ENCODE measurements at regions not wholly inside any gene's neighbourhood (a gene's known extent, or its start where the extent isn't known, plus 50 kb on each side); places are given as distances from the start of the nearest gene placed in this dataset.
"Not testable (repeated sequence)": the region's sequence is repeated elsewhere in the genome, so short reads cannot be mapped to it uniquely, and the experiment has no call there.

GRCh38 chr4:112708772-112709171 is 71.8 kb downstream of the LARP7 start:
- DNase-seq (ENCODE audit: low spot score) = no peak

GRCh38 chr4:112714922-112715901 is 78.3 kb downstream of the LARP7 start:
- no peak for DNase-seq (ENCODE audit: low spot score)

- DNase-seq (ENCODE audit: low spot score) = no peak
Measured at GRCh38 chr4:112717856-112718255, 80.9 kb downstream of the LARP7 start.

GRCh38 chr4:112721627-112722026 is 84.7 kb downstream of the LARP7 start:
- no peak for DNase-seq (ENCODE audit: low spot score)

- no peak for DNase-seq (ENCODE audit: low spot score)
Measured at GRCh38 chr4:112726041-112726440, 89.1 kb downstream of the LARP7 start.

- not testable (repeated sequence) for DNase-seq (ENCODE audit: low spot score)
Measured at GRCh38 chr4:112727728-112728127, 90.8 kb downstream of the LARP7 start.

GRCh38 chr4:112731715-112732114 is 94.8 kb downstream of the LARP7 start:
- DNase-seq (ENCODE audit: low spot score) = no peak

- DNase-seq (ENCODE audit: low spot score) = no peak
Measured at GRCh38 chr4:112732142-112732541, 95.2 kb downstream of the LARP7 start.

GRCh38 chr4:112735474-112735951 is 98.6 kb downstream of the LARP7 start:
- DNase-seq (ENCODE audit: low spot score) = peak; percentile 10

GRCh38 chr4:112736718-112737135 is 99.8 kb downstream of the LARP7 start:
- DNase-seq (ENCODE audit: low spot score) = no peak

- no peak for DNase-seq (ENCODE audit: low spot score)
Measured at GRCh38 chr4:112739442-112739841, 102.5 kb downstream of the LARP7 start.

GRCh38 chr4:112747036-112747435 is 110.1 kb downstream of the LARP7 start:
- no peak for DNase-seq (ENCODE audit: low spot score)

GRCh38 chr4:112748352-112748878 is 111.5 kb downstream of the LARP7 start:
- DNase-seq (ENCODE audit: low spot score) = no peak

- not testable (repeated sequence) for DNase-seq (ENCODE audit: low spot score)
Measured at GRCh38 chr4:112750749-112751148, 113.8 kb downstream of the LARP7 start.

GRCh38 chr4:112751447-112751846 is 114.5 kb downstream of the LARP7 start:
- DNase-seq (ENCODE audit: low spot score) = no peak

- no peak for DNase-seq (ENCODE audit: low spot score)
Measured at GRCh38 chr4:112752061-112752460, 115.1 kb downstream of the LARP7 start.

- no peak for DNase-seq (ENCODE audit: low spot score)
Measured at GRCh38 chr4:112752510-112752909, 115.6 kb downstream of the LARP7 start.

GRCh38 chr4:112753333-112753732 is 116.4 kb downstream of the LARP7 start:
- DNase-seq (ENCODE audit: low spot score) = no peak

GRCh38 chr4:112759313-112759712 is 122.4 kb downstream of the LARP7 start:
- DNase-seq (ENCODE audit: low spot score) = no peak

- DNase-seq (ENCODE audit: low spot score) = peak; percentile 54
Measured at GRCh38 chr4:112765317-112765974, 128.5 kb downstream of the LARP7 start.

GRCh38 chr4:112766422-112766821 is 129.5 kb downstream of the LARP7 start:
- peak; percentile 43 for DNase-seq (ENCODE audit: low spot score)

- DNase-seq (ENCODE audit: low spot score) = no peak
Measured at GRCh38 chr4:112767386-112767785, 130.4 kb downstream of the LARP7 start.

Data from SK-N-DZ (cell line).